ENCODE measurements at regions not wholly inside any gene's neighbourhood (a gene's known extent, or its start where the extent isn't known, plus 50 kb on each side); places are given as distances from the start of the nearest gene placed in this dataset.
"Not testable (repeated sequence)": the region's sequence is repeated elsewhere in the genome, so short reads cannot be mapped to it uniquely, and the experiment has no call there.

GRCh38 chr7:16961641-16962040 lies 79.9 kb upstream of the AGR3 start:
- H3K27ac ChIP-seq, result no peak overlapping the region
- no peak for TF ChIP-seq CTCF (conservative IDR thresholded peaks at IDR 0.05)

GRCh38 chr7:16963044-16963443 lies 81.3 kb upstream of the AGR3 start:
- no peak for TF ChIP-seq CTCF (conservative IDR thresholded peaks at IDR 0.05)
- no peak overlapping the region for H3K27ac ChIP-seq

- H3K27ac ChIP-seq, result not testable (repeated sequence)
These were observed 83.9 kb upstream of the AGR3 start for GRCh38 chr7:16965697-16966096.

GRCh38 chr7:16967300-16967811 lies 85.6 kb upstream of the AGR3 start:
- no peak for TF ChIP-seq CTCF (conservative IDR thresholded peaks at IDR 0.05)
- no peak overlapping the region for H3K27ac ChIP-seq

- no peak overlapping the region for H3K27ac ChIP-seq
- TF ChIP-seq CTCF (conservative IDR thresholded peaks at IDR 0.05), result no peak
These were observed 89.1 kb upstream of the AGR3 start for GRCh38 chr7:16970732-16971482.

- TF ChIP-seq CTCF (conservative IDR thresholded peaks at IDR 0.05), result no peak
These were observed 93.9 kb upstream of the AGR3 start for GRCh38 chr7:16975712-16976111.

GRCh38 chr7:16978358-16979244 lies 96.8 kb upstream of the AGR3 start:
- H3K27ac ChIP-seq, result no peak overlapping the region
- TF ChIP-seq CTCF (conservative IDR thresholded peaks at IDR 0.05), result no peak

More at GRCh38 chr7:16975712-16976111, 93.9 kb upstream of the AGR3 start:
- no peak overlapping the region for H3K27ac ChIP-seq

All from VCaP (cell line).